H9 (cell line): ENCODE measurements at regions not wholly inside any gene's neighbourhood (a gene's known extent, or its start where the extent isn't known, plus 50 kb on each side); places are given as distances from the start of the nearest gene placed in this dataset.

Experiments
- DNase-seq: peaks from one replicate; pipeline ENCODE4 v3.0.0-alpha.2; 2017
- H2AFZ ChIP-seq: one replicate; pipeline ENCODE4 v1.6.1; 2013; ENCODE audit warnings: mild to moderate bottlenecking, low read length, control low read depth, moderate library complexity
- H2AK5ac ChIP-seq: 2 replicates; pipeline ENCODE4 v1.6.1; 2013; ENCODE audit warnings: low read length, control low read depth, mixed read lengths; ENCODE audit not compliant: insufficient read length
- H2BK120ac ChIP-seq: one replicate; pipeline ENCODE4 v1.6.1; 2013; ENCODE audit warnings: low read depth, mild to moderate bottlenecking, low read length, control low read depth, inconsistent platforms; ENCODE audit not compliant: poor library complexity, severe bottlenecking
- H2BK12ac ChIP-seq: 2 replicates; pipeline ENCODE4 v1.6.1; 2013; ENCODE audit warnings: low read length, control low read depth, mixed read lengths, low read depth; ENCODE audit not compliant: insufficient read length
- H2BK15ac ChIP-seq: 2 replicates; pipeline ENCODE4 v1.6.1; 2013; ENCODE audit warnings: low read depth, low read length, control low read depth
- H2BK20ac ChIP-seq: one replicate; pipeline ENCODE4 v1.6.1; 2013; ENCODE audit warnings: low read depth, mild to moderate bottlenecking, low read length, control low read depth, inconsistent platforms; ENCODE audit not compliant: poor library complexity, severe bottlenecking
- H2BK5ac ChIP-seq: 2 replicates; pipeline ENCODE4 v1.6.1; 2013; ENCODE audit warnings: low read length, control low read depth, mixed read lengths; ENCODE audit not compliant: insufficient read length
- H3K14ac ChIP-seq: 2 replicates; pipeline ENCODE4 v1.6.1; 2013; ENCODE audit warnings: low read length, control low read depth; ENCODE audit not compliant: insufficient read depth
- H3K18ac ChIP-seq: 2 replicates; pipeline ENCODE4 v1.6.1; 2013; ENCODE audit warnings: low read depth, mild to moderate bottlenecking, mixed read lengths, low read length, control low read depth; ENCODE audit not compliant: insufficient read length
- H3K23ac ChIP-seq: 2 replicates; pipeline ENCODE4 v1.6.1; 2013; ENCODE audit warnings: low read length, control low read depth, mixed read lengths, low read depth; ENCODE audit not compliant: insufficient read length
- H3K23me2 ChIP-seq: 2 replicates; pipeline ENCODE4 v1.6.1; 2013; ENCODE audit warnings: low read depth, mild to moderate bottlenecking, mixed read lengths, low read length, control low read depth; ENCODE audit not compliant: insufficient read length, poor library complexity, severe bottlenecking
- H3K27ac ChIP-seq: 2 replicates; pipeline ENCODE4 v1.5.1; 2013; ENCODE audit warnings: low read length, control low read depth, mixed read lengths, low read depth; ENCODE audit not compliant: insufficient read length
- H3K27me3 ChIP-seq: 2 replicates; pipeline ENCODE4 v1.6.1; 2013; ENCODE audit warnings: low read length, control low read depth, inconsistent platforms; ENCODE audit not compliant: insufficient read depth
- H3K4ac ChIP-seq: 2 replicates; pipeline ENCODE4 v1.6.1; 2013; ENCODE audit warnings: low read depth, mild to moderate bottlenecking, control low read depth, inconsistent platforms, low read length, moderate library complexity
- H3K4me1 ChIP-seq: 2 replicates; pipeline ENCODE4 v1.6.1; 2013; ENCODE audit warnings: low read length, control low read depth, inconsistent platforms; ENCODE audit not compliant: insufficient read depth
- H3K4me2 ChIP-seq: 2 replicates; pipeline ENCODE4 v1.6.1; 2013; ENCODE audit warnings: low read length, control low read depth, mixed read lengths; ENCODE audit not compliant: insufficient read length, insufficient read depth
- H3K56ac ChIP-seq: 2 replicates; pipeline ENCODE4 v1.6.1; 2013; ENCODE audit warnings: low read depth, mild to moderate bottlenecking, mixed read lengths, low read length, control low read depth; ENCODE audit not compliant: insufficient read length
- H3K79me1 ChIP-seq: 2 replicates; pipeline ENCODE4 v1.6.1; 2013; ENCODE audit warnings: low read depth, mild to moderate bottlenecking, moderate library complexity, low read length, control low read depth, inconsistent platforms; ENCODE audit not compliant: insufficient read depth, poor library complexity, severe bottlenecking
- H3K79me2 ChIP-seq: 2 replicates; pipeline ENCODE4 v1.6.1; 2013; ENCODE audit warnings: low read length, control low read depth, inconsistent platforms; ENCODE audit not compliant: insufficient read depth
- H3K9ac ChIP-seq: 2 replicates; pipeline ENCODE4 v1.6.1; 2013; ENCODE audit warnings: low read length, control low read depth, mixed read lengths; ENCODE audit not compliant: insufficient read length; ENCODE audit errors: extremely low read depth
- H3K9me3 ChIP-seq: one replicate; pipeline ENCODE4 v1.6.1; 2013; ENCODE audit warnings: low read depth, low read length, inconsistent platforms; ENCODE audit not compliant: control insufficient read depth
- H3T11ph ChIP-seq: one replicate; pipeline ENCODE4 v1.6.1; 2013; ENCODE audit warnings: mild to moderate bottlenecking, low read length, control low read depth, inconsistent platforms
- H4K20me1 ChIP-seq: one replicate; pipeline ENCODE4 v1.6.1; 2013; ENCODE audit not compliant: control insufficient read depth, insufficient read length, insufficient read depth
- H4K5ac ChIP-seq: 2 replicates; pipeline ENCODE4 v1.6.1; 2013; ENCODE audit warnings: low read depth, mild to moderate bottlenecking, mixed read lengths, low read length, control low read depth; ENCODE audit not compliant: insufficient read length
- H4K8ac ChIP-seq: replicated peaks from 2 replicates; pipeline ENCODE4 v1.6.1; 2013; ENCODE audit warnings: low read length, control low read depth, mixed read lengths, low read depth; ENCODE audit not compliant: insufficient read length
- H4K91ac ChIP-seq: 2 replicates; pipeline ENCODE4 v1.6.1; 2013; ENCODE audit warnings: low read depth, mild to moderate bottlenecking, moderate library complexity, mixed read lengths, low read length, control low read depth; ENCODE audit not compliant: insufficient read length
- H3K27ac Mint-ChIP-seq, 3 experiments: 2 replicates in 2 of 3; 3 replicates in 1 of 3; pipeline ENCODE4 v1.8.0; 2020 to 2021; ENCODE audit warnings: mixed read lengths in 3 of 3, mild to moderate bottlenecking in 1 of 3, moderate library complexity in 1 of 3
- H3K27me3 Mint-ChIP-seq: 2 replicates; pipeline ENCODE4 v1.8.0; 2021; ENCODE audit warnings: low read depth, mild to moderate bottlenecking, moderate library complexity, mixed read lengths
- H3K36me3 Mint-ChIP-seq, 3 experiments: 2 replicates in 2 of 3; 3 replicates in 1 of 3; pipeline ENCODE4 v1.8.0; 2020 to 2021; ENCODE audit warnings: low read depth in 3 of 3, mixed read lengths in 3 of 3; ENCODE audit not compliant: insufficient read depth in 1 of 3
- H3K4me1 Mint-ChIP-seq, 2 experiments: 2 replicates each; pipeline ENCODE4 v1.8.0; 2020; ENCODE audit warnings: mixed read lengths in 2 of 2
- H3K4me3 Mint-ChIP-seq, 2 experiments: 2 replicates in 1 of 2; 3 replicates in 1 of 2; pipeline ENCODE4 v1.8.0; 2020 to 2021; ENCODE audit warnings: mild to moderate bottlenecking in 2 of 2, mixed read lengths in 2 of 2, moderate library complexity in 1 of 2
- H3K9me3 Mint-ChIP-seq, 2 experiments: 2 replicates in 1 of 2; 3 replicates in 1 of 2; pipeline ENCODE4 v1.8.0; 2020; ENCODE audit warnings: mild to moderate bottlenecking in 2 of 2, mixed read lengths in 2 of 2, moderate library complexity in 1 of 2
- WGBS: extraction: QIAGEN DNeasy Blood & Tissue Kit; methylation state at CpG from one replicate; pipeline ENCODE4 v1.1.7; 2013; ENCODE audit warnings: missing lambda C conversion rate, low lambda C conversion rate, mixed read lengths; ENCODE audit not compliant: insufficient read length; ENCODE audit errors: extremely low coverage; 5-methylcytosine and 5-hydroxymethylcytosine counted together
- TF ChIP-seq, protein P1 (sequence below): fragments of 200-600 bp; sonication (generic); conservative IDR thresholded peaks from 3 replicates; pipeline ENCODE4 v1.8.0; 2021; ENCODE audit warnings: antibody characterized with exemption, mild to moderate bottlenecking

DNA sequence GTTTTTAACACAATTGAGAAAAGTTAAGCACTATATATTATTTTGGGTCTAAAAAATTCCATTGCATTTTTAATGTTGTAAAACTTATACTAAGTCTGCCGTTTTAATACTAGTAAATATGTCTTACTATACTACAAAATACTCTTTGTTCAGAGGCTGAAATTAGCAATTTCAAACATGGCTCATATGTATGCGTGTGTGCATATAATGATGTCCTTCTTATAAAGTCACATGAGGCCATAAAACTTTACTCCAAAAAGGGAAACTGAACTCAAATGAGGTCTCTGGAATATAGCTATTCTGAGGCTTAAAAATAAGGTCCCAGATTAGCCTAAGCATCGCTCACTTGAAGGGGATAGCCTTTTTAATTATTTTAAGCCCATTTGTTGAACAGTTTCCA lies 224.0 kb downstream of the MYLK4 start:
- Mint-ChIP-seq H3K4me3 (no peak overlapping the region), H3K27ac (no peak overlapping the region), H3K27me3 (peaks cover 9% of the 10 kb centered on the region), H3K9me3 (peaks cover 14 to 16% of the 10 kb centered on the region in 2 experiments), H3K4me1 (peaks cover 5 to 11% of the 10 kb centered on the region in 2 experiments; a peak in 3 of 4 replicates), H3K36me3 (peaks cover 6 to 12% (median 7%) of the 10 kb centered on the region in 3 experiments; a peak in 5 of 7 replicates)
- TF ChIP-seq, protein P1, sequence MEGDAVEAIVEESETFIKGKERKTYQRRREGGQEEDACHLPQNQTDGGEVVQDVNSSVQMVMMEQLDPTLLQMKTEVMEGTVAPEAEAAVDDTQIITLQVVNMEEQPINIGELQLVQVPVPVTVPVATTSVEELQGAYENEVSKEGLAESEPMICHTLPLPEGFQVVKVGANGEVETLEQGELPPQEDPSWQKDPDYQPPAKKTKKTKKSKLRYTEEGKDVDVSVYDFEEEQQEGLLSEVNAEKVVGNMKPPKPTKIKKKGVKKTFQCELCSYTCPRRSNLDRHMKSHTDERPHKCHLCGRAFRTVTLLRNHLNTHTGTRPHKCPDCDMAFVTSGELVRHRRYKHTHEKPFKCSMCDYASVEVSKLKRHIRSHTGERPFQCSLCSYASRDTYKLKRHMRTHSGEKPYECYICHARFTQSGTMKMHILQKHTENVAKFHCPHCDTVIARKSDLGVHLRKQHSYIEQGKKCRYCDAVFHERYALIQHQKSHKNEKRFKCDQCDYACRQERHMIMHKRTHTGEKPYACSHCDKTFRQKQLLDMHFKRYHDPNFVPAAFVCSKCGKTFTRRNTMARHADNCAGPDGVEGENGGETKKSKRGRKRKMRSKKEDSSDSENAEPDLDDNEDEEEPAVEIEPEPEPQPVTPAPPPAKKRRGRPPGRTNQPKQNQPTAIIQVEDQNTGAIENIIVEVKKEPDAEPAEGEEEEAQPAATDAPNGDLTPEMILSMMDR: no peak
- Histone ChIP-seq H3T11ph (no peak overlapping the region), H3K14ac (no peak overlapping the region), H3K27ac (no peak overlapping the region), H3K9ac (no peak overlapping the region), H2AK5ac (no peak overlapping the region), H4K5ac (no peak overlapping the region), H3K79me1 (no peaks in the 10 kb centered on the region), H4K8ac (no peak overlapping the region), H4K20me1 (no peaks in the 10 kb centered on the region), H2BK120ac (no peak overlapping the region), H2BK5ac (no peak overlapping the region), H2AFZ (no peak overlapping the region), H3K9me3 (peaks cover 8% of the 10 kb centered on the region), H3K4me1 (no peaks in the 10 kb centered on the region), H3K27me3 (no peaks in the 10 kb centered on the region), H3K4me2 (no peak overlapping the region), H3K18ac (no peak overlapping the region), H3K23ac (no peak overlapping the region), H3K79me2 (no peaks in the 10 kb centered on the region), H2BK12ac (no peak overlapping the region), H3K56ac (no peak overlapping the region), H3K23me2 (no peaks in the 10 kb centered on the region), H2BK15ac (no peak overlapping the region), H4K91ac (no peak overlapping the region), H2BK20ac (no peak overlapping the region), H3K4ac (no peak overlapping the region)
- no CpG with 5 or more reads among the region's 3 CpGs for WGBS
- no peak for DNase-seq
